GM19025 (cell line): ENCODE measurements at regions not wholly inside any gene's neighbourhood (a gene's known extent, or its start where the extent isn't known, plus 50 kb on each side); places are given as distances from the start of the nearest gene placed in this dataset.

ENCODE experiments used
- ATAC-seq: cut with Tn5 transposase; IDR thresholded peaks from one replicate; pipeline ENCODE4 v1.9.1; 2021; ENCODE audit warnings: mild to moderate bottlenecking, low read depth, moderate library complexity; ENCODE audit not compliant: unreplicated experiment

GRCh38 chr18:72470391-72470790 lies 73.8 kb downstream of the CBLN2 start:
- ATAC-seq, result no peak

GRCh38 chr18:72468021-72468710 lies 76.0 kb downstream of the CBLN2 start:
- no peak for ATAC-seq

GRCh38 chr18:72460210-72460680 lies 83.9 kb downstream of the CBLN2 start:
- no peak for ATAC-seq

GRCh38 chr18:72458271-72458670 lies 85.9 kb downstream of the CBLN2 start:
- no peak for ATAC-seq

- no peak for ATAC-seq
Observed at GRCh38 chr18:72456802-72457201, 87.3 kb downstream of the CBLN2 start.

GRCh38 chr18:72452328-72452727 lies 91.8 kb downstream of the CBLN2 start:
- ATAC-seq, result no peak

- no peak for ATAC-seq
Observed at GRCh38 chr18:72444798-72445155, 99.4 kb downstream of the CBLN2 start.

GRCh38 chr18:72444111-72444797 lies 99.9 kb downstream of the CBLN2 start:
- ATAC-seq, result no peak

- ATAC-seq, result no peak
Observed at GRCh38 chr18:72436401-72436800, 107.7 kb downstream of the CBLN2 start.

GRCh38 chr18:72433756-72434155 lies 110.4 kb downstream of the CBLN2 start:
- no peak for ATAC-seq

- ATAC-seq, result no peak
Observed at GRCh38 chr18:72427721-72428120, 116.4 kb downstream of the CBLN2 start.

GRCh38 chr18:72419914-72420313 lies 124.2 kb downstream of the CBLN2 start:
- ATAC-seq, result no peak

- no peak for ATAC-seq
Observed at GRCh38 chr18:72412927-72413326, 131.2 kb downstream of the CBLN2 start.

GRCh38 chr18:72411261-72411660 lies 132.9 kb downstream of the CBLN2 start:
- ATAC-seq, result no peak

- ATAC-seq, result no peak
Observed at GRCh38 chr18:72410399-72410798, 133.7 kb downstream of the CBLN2 start.

GRCh38 chr18:72409903-72410302 lies 134.2 kb downstream of the CBLN2 start:
- no peak for ATAC-seq

- ATAC-seq, result no peak
Observed at GRCh38 chr18:72407048-72407447, 137.1 kb downstream of the CBLN2 start.

- no peak for ATAC-seq
Observed at GRCh38 chr18:72391951-72392350, 152.2 kb downstream of the CBLN2 start.

- ATAC-seq, result no peak
Observed at GRCh38 chr18:72391427-72391826, 152.7 kb downstream of the CBLN2 start.

GRCh38 chr18:72378016-72378415 lies 166.1 kb downstream of the CBLN2 start:
- ATAC-seq, result no peak

GRCh38 chr18:72376256-72376655 lies 167.9 kb downstream of the CBLN2 start:
- no peak for ATAC-seq

GRCh38 chr18:72375618-72376017 lies 168.5 kb downstream of the CBLN2 start:
- ATAC-seq, result no peak
